ENCODE measurements at regions not wholly inside any gene's neighbourhood (a gene's known extent, or its start where the extent isn't known, plus 50 kb on each side); places are given as distances from the start of the nearest gene placed in this dataset.

- H3K4me1 ChIP-seq (ENCODE audit: control insufficient read depth, insufficient read depth, low read length), result no peaks in the 10 kb centered on the region
- H3K56ac ChIP-seq (ENCODE audit: extremely low read depth, insufficient read depth, low read length), result no peak overlapping the region
- no peak overlapping the region for H2BK15ac ChIP-seq (ENCODE audit: low read depth, low read length)
- no peak overlapping the region for H3K23ac ChIP-seq (ENCODE audit: low read depth, low read length)
- dilution Hi-C loops (cut with HindIII; ENCODE audit: low sequenced_read_pairs, unreplicated experiment) (no loop called here), intact Hi-C loops (cut with micrococcal nuclease) (no loop called here), in situ Hi-C loops (cut with MboI; ENCODE audit: low sequenced_read_pairs) (no loop called here)
- ChIA-PET CTCF (no interaction called here), POLR2A (ENCODE audit: unreplicated experiment) (no interaction called here)
- H2AFZ ChIP-seq (replicated peaks; ENCODE audit: low read length, poor library complexity), result no peak overlapping the region
- H4K91ac ChIP-seq (ENCODE audit: insufficient read depth, low read depth, low read length), result no peak overlapping the region
- no peak overlapping the region for H2AK9ac ChIP-seq (replicated peaks; ENCODE audit: low read depth, low read length, poor library complexity)
- no peaks in the 10 kb centered on the region for H4K20me1 ChIP-seq (ENCODE audit: insufficient read depth, low read length)
- no peaks in the 10 kb centered on the region for H3K36me3 ChIP-seq (ENCODE audit: control insufficient read depth, insufficient read depth, low read length)
- BruUV-seq (replicated peaks), result no TSS peak
- no peak for TF ChIP-seq USF2 (IDR thresholded peaks at IDR 0.05; ENCODE audit: low read depth, low read length)
- TF ChIP-seq CTCF (conservative IDR thresholded peaks at IDR 0.05; ENCODE audit: low read depth, low read length), result no peak
- no peak for TF ChIP-seq POLR2A (IDR thresholded peaks at IDR 0.05; ENCODE audit: low read depth, low read length)
- TF ChIP-seq MAZ (IDR thresholded peaks at IDR 0.05; ENCODE audit: borderline replicate concordance, low read depth, low read length), result no peak
- no peak for TF ChIP-seq CEBPB (IDR thresholded peaks at IDR 0.05; ENCODE audit: low read depth, low read length)
- TF ChIP-seq BHLHE40 (IDR thresholded peaks at IDR 0.05; ENCODE audit: low read depth, low read length), result no peak
- no peak overlapping the region for H3K9ac ChIP-seq (ENCODE audit: low read depth, low read length)
- no peak overlapping the region for H3K27ac ChIP-seq (ENCODE audit: insufficient read depth, low read length)
- no peak overlapping the region for H3K14ac ChIP-seq (replicated peaks; ENCODE audit: low read depth, low read length)
- no peaks in the 10 kb centered on the region for H3K79me1 ChIP-seq (ENCODE audit: low read depth in 1 of 2, low read length in 2 of 2)
- H2BK5ac ChIP-seq (ENCODE audit: low read depth, low read length, poor library complexity, severe bottlenecking), result no peak overlapping the region
- no peak overlapping the region for H4K5ac ChIP-seq (ENCODE audit: low read depth, low read length)
- H3K9me3 ChIP-seq (ENCODE audit: control insufficient read depth, insufficient read depth, low read length), result no peaks in the 10 kb centered on the region
- H2BK120ac ChIP-seq (ENCODE audit: low read depth, low read length), result no peak overlapping the region
- H2AK5ac ChIP-seq (ENCODE audit: low read depth, low read length), result no peak overlapping the region
- no peaks in the 10 kb centered on the region for H3K9me1 ChIP-seq (ENCODE audit: insufficient read depth, low read length)
- peaks cover 15% of the 10 kb centered on the region for H3K27me3 ChIP-seq (ENCODE audit: control insufficient read depth, insufficient read depth, low read length)
- DNase-seq (no peak), ATAC-seq (ENCODE audit: low read depth) (no peak)
- no peak overlapping the region for H3K4ac ChIP-seq (ENCODE audit: low read depth, low read length)
- no CpG with 5 or more reads among the region's 3 CpGs for WGBS, 2 experiments (ENCODE audit: extremely low coverage in 2 of 2, insufficient read length in 1 of 2)
- H4K8ac ChIP-seq (ENCODE audit: low read depth in 2 of 2, low read length in 2 of 2), result no peak overlapping the region
- no peak overlapping the region for H3K4me3 ChIP-seq (ENCODE audit: insufficient read depth, low read depth, low read length)
- no peak overlapping the region for H3K18ac ChIP-seq (ENCODE audit: low read depth, low read length)
- H2BK20ac ChIP-seq (ENCODE audit: low read depth, low read length), result no peak overlapping the region
- no peak overlapping the region for H3K4me2 ChIP-seq (ENCODE audit: low read depth, low read length)
Measured at GRCh38 chr18:22296304-22296703, 121.4 kb downstream of the CTAGE1 start.

Measured in IMR-90 (cell line).